ENCODE measurements at regions not wholly inside any gene's neighbourhood (a gene's known extent, or its start where the extent isn't known, plus 50 kb on each side); places are given as distances from the start of the nearest gene placed in this dataset.

GRCh38 chr21:43337901-43338655 is 88.9 kb downstream of the SIK1 start:
- intact Hi-C loops (cut with DNase I) = no loop called here
- no peak for DNase-seq

GRCh38 chr21:43335119-43335518 is 91.8 kb downstream of the SIK1 start:
- no peak for DNase-seq
- intact Hi-C loops (cut with DNase I) = no loop called here

GRCh38 chr21:43334214-43334958 is 92.5 kb downstream of the SIK1 start:
- no peak for DNase-seq
- intact Hi-C loops (cut with DNase I) = no loop called here

- intact Hi-C loops (cut with DNase I) = no loop called here
- peak in 15 of 42 donors; percentile 22 to 62 (median 38) for DNase-seq
Observed at GRCh38 chr21:43333298-43334062, 93.5 kb downstream of the SIK1 start.

GRCh38 chr21:43332861-43333297 is 94.1 kb downstream of the SIK1 start:
- intact Hi-C loops (cut with DNase I) = no loop called here
- DNase-seq = no peak

- peak; percentile 52 to 94 (median 83) for DNase-seq
- intact Hi-C loops (cut with DNase I) = no loop called here
Observed at GRCh38 chr21:43331962-43332828, 94.7 kb downstream of the SIK1 start.

GRCh38 chr21:43331111-43331961 is 95.6 kb downstream of the SIK1 start:
- no peak for DNase-seq
- intact Hi-C loops (cut with DNase I) = no loop called here

- no peak for DNase-seq
- intact Hi-C loops (cut with DNase I) = no loop called here
Observed at GRCh38 chr21:43330306-43330881, 96.5 kb downstream of the SIK1 start.

- DNase-seq = no peak
- intact Hi-C loops (cut with DNase I) = no loop called here
Observed at GRCh38 chr21:43329711-43330269, 97.1 kb downstream of the SIK1 start.

GRCh38 chr21:43328958-43329691 is 97.8 kb downstream of the SIK1 start:
- intact Hi-C loops (cut with DNase I) = no loop called here
- DNase-seq = no peak

GRCh38 chr21:43328185-43328957 is 98.6 kb downstream of the SIK1 start:
- no peak for DNase-seq
- intact Hi-C loops (cut with DNase I) = no loop called here

- intact Hi-C loops (cut with DNase I) = no loop called here
- DNase-seq = no peak
Observed at GRCh38 chr21:43325968-43326715, 100.8 kb downstream of the SIK1 start.

GRCh38 chr21:43325036-43325435 is 101.9 kb downstream of the SIK1 start:
- DNase-seq = no peak
- intact Hi-C loops (cut with DNase I) = no loop called here

- no peak for DNase-seq
- intact Hi-C loops (cut with DNase I) = no loop called here
Observed at GRCh38 chr21:43324596-43324995, 102.3 kb downstream of the SIK1 start.

All from head of caudate nucleus (tissue), 42 donors.